ENCODE measurements at regions not wholly inside any gene's neighbourhood (a gene's known extent, or its start where the extent isn't known, plus 50 kb on each side); places are given as distances from the start of the nearest gene placed in this dataset.

- DNase-seq (ENCODE audit: low spot score), result no peak
Measured at GRCh38 chr7:25988640-25989039, 163.4 kb upstream of the NFE2L3 start.

GRCh38 chr7:25989140-25989705, 162.8 kb upstream of the NFE2L3 start:
- no peak for DNase-seq (ENCODE audit: low spot score)

GRCh38 chr7:25994433-25994994, 157.5 kb upstream of the NFE2L3 start:
- DNase-seq (ENCODE audit: low spot score), result no peak

GRCh38 chr7:25995216-25995615, 156.8 kb upstream of the NFE2L3 start:
- no peak for DNase-seq (ENCODE audit: low spot score)

- DNase-seq (ENCODE audit: low spot score), result no peak
Measured at GRCh38 chr7:25996006-25996408, 156.0 kb upstream of the NFE2L3 start.

- no peak for DNase-seq (ENCODE audit: low spot score)
Measured at GRCh38 chr7:25998499-25998898, 153.5 kb upstream of the NFE2L3 start.

GRCh38 chr7:26000841-26001240, 151.2 kb upstream of the NFE2L3 start:
- DNase-seq (ENCODE audit: low spot score), result no peak

GRCh38 chr7:26001662-26002244, 150.2 kb upstream of the NFE2L3 start:
- no peak for DNase-seq (ENCODE audit: low spot score)

- no peak for DNase-seq (ENCODE audit: low spot score)
Measured at GRCh38 chr7:26005683-26006410, 146.2 kb upstream of the NFE2L3 start.

GRCh38 chr7:26006426-26006825, 145.6 kb upstream of the NFE2L3 start:
- no peak for DNase-seq (ENCODE audit: low spot score)

- DNase-seq (ENCODE audit: low spot score), result no peak
Measured at GRCh38 chr7:26007510-26007909, 144.5 kb upstream of the NFE2L3 start.

GRCh38 chr7:26008428-26008827, 143.6 kb upstream of the NFE2L3 start:
- DNase-seq (ENCODE audit: low spot score), result no peak

- no peak for DNase-seq (ENCODE audit: low spot score)
Measured at GRCh38 chr7:26011039-26011696, 140.8 kb upstream of the NFE2L3 start.

- no peak for DNase-seq (ENCODE audit: low spot score)
Measured at GRCh38 chr7:26013551-26014083, 138.4 kb upstream of the NFE2L3 start.

GRCh38 chr7:26022982-26023381, 129.0 kb upstream of the NFE2L3 start:
- DNase-seq (ENCODE audit: low spot score), result no peak

- no peak for DNase-seq (ENCODE audit: low spot score)
Measured at GRCh38 chr7:26029911-26030310, 122.1 kb upstream of the NFE2L3 start.

GRCh38 chr7:26034391-26034790, 117.6 kb upstream of the NFE2L3 start:
- no peak for DNase-seq (ENCODE audit: low spot score)

GRCh38 chr7:26035552-26035951, 116.4 kb upstream of the NFE2L3 start:
- DNase-seq (ENCODE audit: low spot score), result no peak

- DNase-seq (ENCODE audit: low spot score), result no peak
Measured at GRCh38 chr7:26036092-26036491, 115.9 kb upstream of the NFE2L3 start.

- DNase-seq (ENCODE audit: low spot score), result no peak
Measured at GRCh38 chr7:26038201-26038990, 113.6 kb upstream of the NFE2L3 start.

- DNase-seq (ENCODE audit: low spot score), result no peak
Measured at GRCh38 chr7:26040085-26040484, 111.9 kb upstream of the NFE2L3 start.

- no peak for DNase-seq (ENCODE audit: low spot score)
Measured at GRCh38 chr7:26042237-26042636, 109.8 kb upstream of the NFE2L3 start.

Data from pons (tissue), 1 donor.